ENCODE measurements at regions not wholly inside any gene's neighbourhood (a gene's known extent, or its start where the extent isn't known, plus 50 kb on each side); places are given as distances from the start of the nearest gene placed in this dataset.

DNA sequence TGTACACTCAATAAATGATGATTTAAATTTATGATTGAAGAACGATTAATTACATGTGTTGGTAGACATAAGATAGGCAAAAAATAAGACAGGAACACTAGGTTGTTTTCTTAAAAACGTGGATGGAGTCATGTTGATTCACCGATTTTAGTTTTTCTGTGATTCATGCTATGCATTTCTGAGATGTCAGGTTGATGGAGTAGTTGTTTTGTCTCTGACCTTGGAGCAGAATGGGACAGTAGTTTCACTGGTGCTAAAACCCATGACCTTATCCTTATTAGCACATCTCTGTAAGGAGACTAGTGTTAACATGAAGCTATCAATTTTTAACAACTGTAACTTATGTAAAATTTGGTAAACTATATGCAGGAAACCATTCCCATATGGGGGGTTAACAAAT lies 611.6 kb upstream of the FZD8 start (continued):
- TF ChIP-seq FOS (IDR thresholded peaks at IDR 0.05; ENCODE audit: borderline replicate concordance, extremely low read depth, insufficient read length) (no peak), ZNF622 (IDR thresholded peaks at IDR 0.05) (no peak), YY1 (IDR thresholded peaks at IDR 0.05; ENCODE audit: low read depth, low read length) (no peak)

DNA sequence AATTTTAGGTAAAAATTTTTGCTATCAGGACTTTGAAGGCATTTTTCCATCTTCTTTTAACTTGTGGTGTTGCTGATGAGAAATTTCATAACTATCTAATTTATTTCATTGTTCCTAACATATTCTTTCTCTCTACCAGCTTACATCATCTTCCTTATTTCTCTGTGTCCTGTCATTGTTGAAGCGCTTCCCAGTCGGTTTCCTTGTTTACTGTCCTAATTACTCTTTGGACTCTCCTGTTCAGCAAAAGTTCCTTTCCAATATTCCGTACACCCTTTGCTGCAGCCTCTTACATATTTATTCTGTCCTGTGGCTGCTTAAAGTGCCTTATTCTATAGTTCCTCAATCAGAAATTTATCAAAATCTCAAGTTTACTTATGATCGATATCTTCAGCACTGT lies 609.0 kb upstream of the FZD8 start:
- ATAC-seq (no peak), DNase-seq (ENCODE audit: low read depth, low spot score) (no peak), FAIRE-seq (no peak)
- ChIA-PET POLR2A (no interaction called here), SMC1A (ENCODE audit: uncharacterized antibody, unreplicated experiment) (no interaction called here), RAD21 (ENCODE audit: unreplicated experiment) (no interaction called here), CTCF (no interaction called here)
- Histone ChIP-seq H3K36me3 (ENCODE audit: control insufficient read depth in 2 of 2, insufficient read depth in 2 of 2, low read length in 1 of 2) (no peaks in the 10 kb centered on the region), H3K9me3 (replicated peaks; ENCODE audit: control insufficient read depth, insufficient read depth, low read length) (no peaks in the 10 kb centered on the region), H2AFZ (ENCODE audit: control insufficient read depth, low read depth, low read length) (no peak overlapping the region), H3K27me3 (replicated peaks in 1 of 2; ENCODE audit: control insufficient read depth in 2 of 2, insufficient read depth in 2 of 2, low read length in 1 of 2) (no peaks in the 10 kb centered on the region), H3K4me3 (no peak overlapping the region), H3K27ac (ENCODE audit: control insufficient read depth, insufficient read depth) (no peak overlapping the region), H3K4me1 (ENCODE audit: control insufficient read depth, insufficient read depth, low read length) (no peaks in the 10 kb centered on the region), H4K20me1 (ENCODE audit: control insufficient read depth, insufficient read depth) (no peaks in the 10 kb centered on the region), H3K9ac (ENCODE audit: control insufficient read depth, insufficient read depth, low read length) (no peak overlapping the region), H3K79me2 (ENCODE audit: control insufficient read depth, insufficient read depth, low read length) (no peaks in the 10 kb centered on the region), H3K4me2 (ENCODE audit: control insufficient read depth, insufficient read depth) (no peak overlapping the region)
- 30% methylated on average over 4 of the region's 4 CpGs for WGBS (ENCODE audit: insufficient coverage, insufficient replicate concordance, low lambda C conversion rate, missing lambda C conversion rate)
- in situ Hi-C loops (cut with MboI): no loop called here
- BruUV-seq (replicated peaks): no TSS peak
- intact Hi-C loops (cut with micrococcal nuclease; ENCODE audit: unreplicated experiment): no loop called here
- TF ChIP-seq, protein P1, sequence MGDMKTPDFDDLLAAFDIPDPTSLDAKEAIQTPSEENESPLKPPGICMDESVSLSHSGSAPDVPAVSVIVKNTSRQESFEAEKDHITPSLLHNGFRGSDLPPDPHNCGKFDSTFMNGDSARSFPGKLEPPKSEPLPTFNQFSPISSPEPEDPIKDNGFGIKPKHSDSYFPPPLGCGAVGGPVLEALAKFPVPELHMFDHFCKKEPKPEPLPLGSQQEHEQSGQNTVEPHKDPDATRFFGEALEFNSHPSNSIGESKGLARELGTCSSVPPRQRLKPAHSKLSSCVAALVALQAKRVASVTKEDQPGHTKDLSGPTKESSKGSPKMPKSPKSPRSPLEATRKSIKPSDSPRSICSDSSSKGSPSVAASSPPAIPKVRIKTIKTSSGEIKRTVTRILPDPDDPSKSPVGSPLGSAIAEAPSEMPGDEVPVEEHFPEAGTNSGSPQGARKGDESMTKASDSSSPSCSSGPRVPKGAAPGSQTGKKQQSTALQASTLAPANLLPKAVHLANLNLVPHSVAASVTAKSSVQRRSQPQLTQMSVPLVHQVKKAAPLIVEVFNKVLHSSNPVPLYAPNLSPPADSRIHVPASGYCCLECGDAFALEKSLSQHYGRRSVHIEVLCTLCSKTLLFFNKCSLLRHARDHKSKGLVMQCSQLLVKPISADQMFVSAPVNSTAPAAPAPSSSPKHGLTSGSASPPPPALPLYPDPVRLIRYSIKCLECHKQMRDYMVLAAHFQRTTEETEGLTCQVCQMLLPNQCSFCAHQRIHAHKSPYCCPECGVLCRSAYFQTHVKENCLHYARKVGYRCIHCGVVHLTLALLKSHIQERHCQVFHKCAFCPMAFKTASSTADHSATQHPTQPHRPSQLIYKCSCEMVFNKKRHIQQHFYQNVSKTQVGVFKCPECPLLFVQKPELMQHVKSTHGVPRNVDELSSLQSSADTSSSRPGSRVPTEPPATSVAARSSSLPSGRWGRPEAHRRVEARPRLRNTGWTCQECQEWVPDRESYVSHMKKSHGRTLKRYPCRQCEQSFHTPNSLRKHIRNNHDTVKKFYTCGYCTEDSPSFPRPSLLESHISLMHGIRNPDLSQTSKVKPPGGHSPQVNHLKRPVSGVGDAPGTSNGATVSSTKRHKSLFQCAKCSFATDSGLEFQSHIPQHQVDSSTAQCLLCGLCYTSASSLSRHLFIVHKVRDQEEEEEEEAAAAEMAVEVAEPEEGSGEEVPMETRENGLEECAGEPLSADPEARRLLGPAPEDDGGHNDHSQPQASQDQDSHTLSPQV (IDR thresholded peaks at IDR 0.05): no peak
- TF ChIP-seq, protein P2, sequence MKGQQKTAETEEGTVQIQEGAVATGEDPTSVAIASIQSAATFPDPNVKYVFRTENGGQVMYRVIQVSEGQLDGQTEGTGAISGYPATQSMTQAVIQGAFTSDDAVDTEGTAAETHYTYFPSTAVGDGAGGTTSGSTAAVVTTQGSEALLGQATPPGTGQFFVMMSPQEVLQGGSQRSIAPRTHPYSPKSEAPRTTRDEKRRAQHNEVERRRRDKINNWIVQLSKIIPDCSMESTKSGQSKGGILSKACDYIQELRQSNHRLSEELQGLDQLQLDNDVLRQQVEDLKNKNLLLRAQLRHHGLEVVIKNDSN (IDR thresholded peaks at IDR 0.05; ENCODE audit: borderline replicate concordance, extremely low read length, insufficient read depth, low read depth, low read length): no peak
- TF ChIP-seq SUZ12 (IDR thresholded peaks at IDR 0.05; ENCODE audit: unreplicated experiment) (no peak), MTA3 (IDR thresholded peaks at IDR 0.05; ENCODE audit: borderline replicate concordance, low read length) (no peak), DPF2 (IDR thresholded peaks at IDR 0.05) (no peak)
- TF ChIP-seq, protein P3, sequence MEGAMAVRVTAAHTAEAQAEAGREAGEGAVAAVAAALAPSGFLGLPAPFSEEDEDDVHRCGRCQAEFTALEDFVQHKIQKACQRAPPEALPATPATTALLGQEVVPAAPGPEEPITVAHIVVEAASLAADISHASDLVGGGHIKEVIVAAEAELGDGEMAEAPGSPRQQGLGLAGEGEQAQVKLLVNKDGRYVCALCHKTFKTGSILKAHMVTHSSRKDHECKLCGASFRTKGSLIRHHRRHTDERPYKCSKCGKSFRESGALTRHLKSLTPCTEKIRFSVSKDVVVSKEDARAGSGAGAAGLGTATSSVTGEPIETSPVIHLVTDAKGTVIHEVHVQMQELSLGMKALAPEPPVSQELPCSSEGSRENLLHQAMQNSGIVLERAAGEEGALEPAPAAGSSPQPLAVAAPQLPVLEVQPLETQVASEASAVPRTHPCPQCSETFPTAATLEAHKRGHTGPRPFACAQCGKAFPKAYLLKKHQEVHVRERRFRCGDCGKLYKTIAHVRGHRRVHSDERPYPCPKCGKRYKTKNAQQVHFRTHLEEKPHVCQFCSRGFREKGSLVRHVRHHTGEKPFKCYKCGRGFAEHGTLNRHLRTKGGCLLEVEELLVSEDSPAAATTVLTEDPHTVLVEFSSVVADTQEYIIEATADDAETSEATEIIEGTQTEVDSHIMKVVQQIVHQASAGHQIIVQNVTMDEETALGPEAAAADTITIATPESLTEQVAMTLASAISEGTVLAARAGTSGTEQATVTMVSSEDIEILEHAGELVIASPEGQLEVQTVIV (IDR thresholded peaks at IDR 0.05; ENCODE audit: borderline replicate concordance, partially characterized antibody): no peak
- TF ChIP-seq, protein P4, sequence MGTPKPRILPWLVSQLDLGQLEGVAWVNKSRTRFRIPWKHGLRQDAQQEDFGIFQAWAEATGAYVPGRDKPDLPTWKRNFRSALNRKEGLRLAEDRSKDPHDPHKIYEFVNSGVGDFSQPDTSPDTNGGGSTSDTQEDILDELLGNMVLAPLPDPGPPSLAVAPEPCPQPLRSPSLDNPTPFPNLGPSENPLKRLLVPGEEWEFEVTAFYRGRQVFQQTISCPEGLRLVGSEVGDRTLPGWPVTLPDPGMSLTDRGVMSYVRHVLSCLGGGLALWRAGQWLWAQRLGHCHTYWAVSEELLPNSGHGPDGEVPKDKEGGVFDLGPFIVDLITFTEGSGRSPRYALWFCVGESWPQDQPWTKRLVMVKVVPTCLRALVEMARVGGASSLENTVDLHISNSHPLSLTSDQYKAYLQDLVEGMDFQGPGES (IDR thresholded peaks at IDR 0.05): no peak
- TF ChIP-seq, protein P5, sequence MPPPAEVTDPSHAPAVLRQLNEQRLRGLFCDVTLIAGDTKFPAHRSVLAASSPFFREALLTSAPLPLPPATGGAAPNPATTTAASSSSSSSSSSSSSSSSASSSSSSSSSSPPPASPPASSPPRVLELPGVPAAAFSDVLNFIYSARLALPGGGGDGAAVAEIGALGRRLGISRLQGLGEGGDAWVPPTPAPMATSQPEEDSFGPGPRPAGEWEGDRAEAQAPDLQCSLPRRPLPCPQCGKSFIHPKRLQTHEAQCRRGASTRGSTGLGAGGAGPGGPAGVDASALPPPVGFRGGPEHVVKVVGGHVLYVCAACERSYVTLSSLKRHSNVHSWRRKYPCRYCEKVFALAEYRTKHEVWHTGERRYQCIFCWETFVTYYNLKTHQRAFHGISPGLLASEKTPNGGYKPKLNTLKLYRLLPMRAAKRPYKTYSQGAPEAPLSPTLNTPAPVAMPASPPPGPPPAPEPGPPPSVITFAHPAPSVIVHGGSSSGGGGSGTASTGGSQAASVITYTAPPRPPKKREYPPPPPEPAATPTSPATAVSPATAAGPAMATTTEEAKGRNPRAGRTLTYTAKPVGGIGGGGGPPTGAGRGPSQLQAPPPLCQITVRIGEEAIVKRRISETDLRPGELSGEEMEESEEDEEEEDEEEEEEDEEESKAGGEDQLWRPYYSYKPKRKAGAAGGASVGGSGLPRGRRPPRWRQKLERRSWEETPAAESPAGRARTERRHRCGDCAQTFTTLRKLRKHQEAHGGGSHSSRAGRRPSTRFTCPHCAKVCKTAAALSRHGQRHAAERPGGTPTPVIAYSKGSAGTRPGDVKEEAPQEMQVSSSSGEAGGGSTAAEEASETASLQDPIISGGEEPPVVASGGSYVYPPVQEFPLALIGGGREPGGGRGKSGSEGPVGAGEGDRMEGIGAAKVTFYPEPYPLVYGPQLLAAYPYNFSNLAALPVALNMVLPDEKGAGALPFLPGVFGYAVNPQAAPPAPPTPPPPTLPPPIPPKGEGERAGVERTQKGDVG (CRISPR knock-in tag; IDR thresholded peaks at IDR 0.05): no peak
